HG03558 (cell line): ENCODE measurements at regions not wholly inside any gene's neighbourhood (a gene's known extent, or its start where the extent isn't known, plus 50 kb on each side); places are given as distances from the start of the nearest gene placed in this dataset.

ENCODE experiments used
- ATAC-seq: cut with Tn5 transposase; IDR thresholded peaks from one replicate; pipeline ENCODE4 v1.9.1; 2021; ENCODE audit warnings: moderate number of reproducible peaks; ENCODE audit not compliant: unreplicated experiment; ENCODE audit errors: extremely low read depth

- no peak for ATAC-seq
Observed at GRCh38 chr13:47407808-47408207, 511.0 kb upstream of the HTR2A start.

- no peak for ATAC-seq
Observed at GRCh38 chr13:47399599-47399998, 502.7 kb upstream of the HTR2A start.

- ATAC-seq: no peak
Observed at GRCh38 chr13:47397739-47398138, 500.9 kb upstream of the HTR2A start.

GRCh38 chr13:47396915-47397314 lies 500.1 kb upstream of the HTR2A start:
- no peak for ATAC-seq

GRCh38 chr13:47374741-47375140 lies 477.9 kb upstream of the HTR2A start:
- no peak for ATAC-seq

GRCh38 chr13:47372751-47373150 lies 475.9 kb upstream of the HTR2A start:
- ATAC-seq: no peak

GRCh38 chr13:47351798-47352197 lies 454.9 kb upstream of the HTR2A start:
- ATAC-seq: no peak

GRCh38 chr13:47350334-47351124 lies 453.7 kb upstream of the HTR2A start:
- no peak for ATAC-seq

GRCh38 chr13:47349211-47349610 lies 452.4 kb upstream of the HTR2A start:
- no peak for ATAC-seq

- ATAC-seq: no peak
Observed at GRCh38 chr13:47337781-47338507, 441.1 kb upstream of the HTR2A start.

- ATAC-seq: no peak
Observed at GRCh38 chr13:47334173-47334572, 437.3 kb upstream of the HTR2A start.

- no peak for ATAC-seq
Observed at GRCh38 chr13:47332149-47332548, 435.3 kb upstream of the HTR2A start.

GRCh38 chr13:47330031-47330430 lies 433.2 kb upstream of the HTR2A start:
- ATAC-seq: no peak

- ATAC-seq: no peak
Observed at GRCh38 chr13:47327861-47328260, 431.0 kb upstream of the HTR2A start.

GRCh38 chr13:47326061-47326460 lies 429.2 kb upstream of the HTR2A start:
- ATAC-seq: no peak

- no peak for ATAC-seq
Observed at GRCh38 chr13:47317356-47317755, 420.5 kb upstream of the HTR2A start.

GRCh38 chr13:47310401-47310800 lies 413.5 kb upstream of the HTR2A start:
- no peak for ATAC-seq

- no peak for ATAC-seq
Observed at GRCh38 chr13:47306991-47307390, 410.1 kb upstream of the HTR2A start.

- no peak for ATAC-seq
Observed at GRCh38 chr13:47303626-47304025, 406.8 kb upstream of the HTR2A start.

- no peak for ATAC-seq
Observed at GRCh38 chr13:47299304-47299703, 402.5 kb upstream of the HTR2A start.

GRCh38 chr13:47298506-47298905 lies 401.7 kb upstream of the HTR2A start:
- ATAC-seq: no peak

GRCh38 chr13:47294691-47295090 lies 397.8 kb upstream of the HTR2A start:
- ATAC-seq: no peak
